H9 (cell line): ENCODE measurements at regions not wholly inside any gene's neighbourhood (a gene's known extent, or its start where the extent isn't known, plus 50 kb on each side); places are given as distances from the start of the nearest gene placed in this dataset.

Experiments
- DNase-seq: peaks from one replicate; pipeline ENCODE4 v3.0.0-alpha.2; 2017
- H2AFZ ChIP-seq: one replicate; pipeline ENCODE4 v1.6.1; 2013; ENCODE audit warnings: mild to moderate bottlenecking, low read length, control low read depth, moderate library complexity
- H2AK5ac ChIP-seq: 2 replicates; pipeline ENCODE4 v1.6.1; 2013; ENCODE audit warnings: low read length, control low read depth, mixed read lengths; ENCODE audit not compliant: insufficient read length
- H2BK120ac ChIP-seq: one replicate; pipeline ENCODE4 v1.6.1; 2013; ENCODE audit warnings: low read depth, mild to moderate bottlenecking, low read length, control low read depth, inconsistent platforms; ENCODE audit not compliant: poor library complexity, severe bottlenecking
- H2BK12ac ChIP-seq: 2 replicates; pipeline ENCODE4 v1.6.1; 2013; ENCODE audit warnings: low read length, control low read depth, mixed read lengths, low read depth; ENCODE audit not compliant: insufficient read length
- H2BK15ac ChIP-seq: 2 replicates; pipeline ENCODE4 v1.6.1; 2013; ENCODE audit warnings: low read depth, low read length, control low read depth
- H2BK20ac ChIP-seq: one replicate; pipeline ENCODE4 v1.6.1; 2013; ENCODE audit warnings: low read depth, mild to moderate bottlenecking, low read length, control low read depth, inconsistent platforms; ENCODE audit not compliant: poor library complexity, severe bottlenecking
- H2BK5ac ChIP-seq: 2 replicates; pipeline ENCODE4 v1.6.1; 2013; ENCODE audit warnings: low read length, control low read depth, mixed read lengths; ENCODE audit not compliant: insufficient read length
- H3K14ac ChIP-seq: 2 replicates; pipeline ENCODE4 v1.6.1; 2013; ENCODE audit warnings: low read length, control low read depth; ENCODE audit not compliant: insufficient read depth
- H3K18ac ChIP-seq: 2 replicates; pipeline ENCODE4 v1.6.1; 2013; ENCODE audit warnings: low read depth, mild to moderate bottlenecking, mixed read lengths, low read length, control low read depth; ENCODE audit not compliant: insufficient read length
- H3K23ac ChIP-seq: 2 replicates; pipeline ENCODE4 v1.6.1; 2013; ENCODE audit warnings: low read length, control low read depth, mixed read lengths, low read depth; ENCODE audit not compliant: insufficient read length
- H3K23me2 ChIP-seq: 2 replicates; pipeline ENCODE4 v1.6.1; 2013; ENCODE audit warnings: low read depth, mild to moderate bottlenecking, mixed read lengths, low read length, control low read depth; ENCODE audit not compliant: insufficient read length, poor library complexity, severe bottlenecking
- H3K27ac ChIP-seq: 2 replicates; pipeline ENCODE4 v1.5.1; 2013; ENCODE audit warnings: low read length, control low read depth, mixed read lengths, low read depth; ENCODE audit not compliant: insufficient read length
- H3K27me3 ChIP-seq: 2 replicates; pipeline ENCODE4 v1.6.1; 2013; ENCODE audit warnings: low read length, control low read depth, inconsistent platforms; ENCODE audit not compliant: insufficient read depth
- H3K4ac ChIP-seq: 2 replicates; pipeline ENCODE4 v1.6.1; 2013; ENCODE audit warnings: low read depth, mild to moderate bottlenecking, control low read depth, inconsistent platforms, low read length, moderate library complexity
- H3K4me1 ChIP-seq: 2 replicates; pipeline ENCODE4 v1.6.1; 2013; ENCODE audit warnings: low read length, control low read depth, inconsistent platforms; ENCODE audit not compliant: insufficient read depth
- H3K4me2 ChIP-seq: 2 replicates; pipeline ENCODE4 v1.6.1; 2013; ENCODE audit warnings: low read length, control low read depth, mixed read lengths; ENCODE audit not compliant: insufficient read length, insufficient read depth
- H3K56ac ChIP-seq: 2 replicates; pipeline ENCODE4 v1.6.1; 2013; ENCODE audit warnings: low read depth, mild to moderate bottlenecking, mixed read lengths, low read length, control low read depth; ENCODE audit not compliant: insufficient read length
- H3K79me1 ChIP-seq: 2 replicates; pipeline ENCODE4 v1.6.1; 2013; ENCODE audit warnings: low read depth, mild to moderate bottlenecking, moderate library complexity, low read length, control low read depth, inconsistent platforms; ENCODE audit not compliant: insufficient read depth, poor library complexity, severe bottlenecking
- H3K79me2 ChIP-seq: 2 replicates; pipeline ENCODE4 v1.6.1; 2013; ENCODE audit warnings: low read length, control low read depth, inconsistent platforms; ENCODE audit not compliant: insufficient read depth
- H3K9ac ChIP-seq: 2 replicates; pipeline ENCODE4 v1.6.1; 2013; ENCODE audit warnings: low read length, control low read depth, mixed read lengths; ENCODE audit not compliant: insufficient read length; ENCODE audit errors: extremely low read depth
- H3K9me3 ChIP-seq: one replicate; pipeline ENCODE4 v1.6.1; 2013; ENCODE audit warnings: low read depth, low read length, inconsistent platforms; ENCODE audit not compliant: control insufficient read depth
- H3T11ph ChIP-seq: one replicate; pipeline ENCODE4 v1.6.1; 2013; ENCODE audit warnings: mild to moderate bottlenecking, low read length, control low read depth, inconsistent platforms
- H4K20me1 ChIP-seq: one replicate; pipeline ENCODE4 v1.6.1; 2013; ENCODE audit not compliant: control insufficient read depth, insufficient read length, insufficient read depth
- H4K5ac ChIP-seq: 2 replicates; pipeline ENCODE4 v1.6.1; 2013; ENCODE audit warnings: low read depth, mild to moderate bottlenecking, mixed read lengths, low read length, control low read depth; ENCODE audit not compliant: insufficient read length
- H4K8ac ChIP-seq: replicated peaks from 2 replicates; pipeline ENCODE4 v1.6.1; 2013; ENCODE audit warnings: low read length, control low read depth, mixed read lengths, low read depth; ENCODE audit not compliant: insufficient read length
- H4K91ac ChIP-seq: 2 replicates; pipeline ENCODE4 v1.6.1; 2013; ENCODE audit warnings: low read depth, mild to moderate bottlenecking, moderate library complexity, mixed read lengths, low read length, control low read depth; ENCODE audit not compliant: insufficient read length
- H3K27ac Mint-ChIP-seq, 3 experiments: 2 replicates in 2 of 3; 3 replicates in 1 of 3; pipeline ENCODE4 v1.8.0; 2020 to 2021; ENCODE audit warnings: mixed read lengths in 3 of 3, mild to moderate bottlenecking in 1 of 3, moderate library complexity in 1 of 3
- H3K27me3 Mint-ChIP-seq: 2 replicates; pipeline ENCODE4 v1.8.0; 2021; ENCODE audit warnings: low read depth, mild to moderate bottlenecking, moderate library complexity, mixed read lengths
- H3K36me3 Mint-ChIP-seq, 3 experiments: 2 replicates in 2 of 3; 3 replicates in 1 of 3; pipeline ENCODE4 v1.8.0; 2020 to 2021; ENCODE audit warnings: low read depth in 3 of 3, mixed read lengths in 3 of 3; ENCODE audit not compliant: insufficient read depth in 1 of 3
- H3K4me1 Mint-ChIP-seq, 2 experiments: 2 replicates each; pipeline ENCODE4 v1.8.0; 2020; ENCODE audit warnings: mixed read lengths in 2 of 2
- H3K4me3 Mint-ChIP-seq, 2 experiments: 2 replicates in 1 of 2; 3 replicates in 1 of 2; pipeline ENCODE4 v1.8.0; 2020 to 2021; ENCODE audit warnings: mild to moderate bottlenecking in 2 of 2, mixed read lengths in 2 of 2, moderate library complexity in 1 of 2
- H3K9me3 Mint-ChIP-seq, 2 experiments: 2 replicates in 1 of 2; 3 replicates in 1 of 2; pipeline ENCODE4 v1.8.0; 2020; ENCODE audit warnings: mild to moderate bottlenecking in 2 of 2, mixed read lengths in 2 of 2, moderate library complexity in 1 of 2
- CTCF ChIP-seq: fragments of 200-600 bp; sonication (generic); conservative IDR thresholded peaks from 3 replicates; pipeline ENCODE4 v1.8.0; 2021; ENCODE audit warnings: antibody characterized with exemption, mild to moderate bottlenecking
- WGBS: extraction: QIAGEN DNeasy Blood & Tissue Kit; methylation state at CpG from one replicate; pipeline ENCODE4 v1.1.7; 2013; ENCODE audit warnings: missing lambda C conversion rate, low lambda C conversion rate, mixed read lengths; ENCODE audit not compliant: insufficient read length; ENCODE audit errors: extremely low coverage; 5-methylcytosine and 5-hydroxymethylcytosine counted together

- Histone ChIP-seq H3K79me1 (no peaks in the 10 kb centered on the region), H3K79me2 (no peaks in the 10 kb centered on the region), H3K18ac (no peak overlapping the region), H3T11ph (no peak overlapping the region), H2BK12ac (no peak overlapping the region), H3K27ac (peak overlapping the region; percentile 92), H4K5ac (no peak overlapping the region), H3K9ac (no peak overlapping the region), H3K4me2 (no peak overlapping the region), H3K27me3 (no peaks in the 10 kb centered on the region), H3K23ac (no peak overlapping the region), H2AFZ (no peak overlapping the region), H2AK5ac (no peak overlapping the region), H3K9me3 (peaks cover 6% of the 10 kb centered on the region), H2BK20ac (no peak overlapping the region), H4K8ac (no peak overlapping the region), H3K4ac (no peak overlapping the region), H2BK5ac (no peak overlapping the region), H3K4me1 (peaks cover 2% of the 10 kb centered on the region), H4K91ac (no peak overlapping the region), H3K23me2 (no peaks in the 10 kb centered on the region), H3K14ac (no peak overlapping the region), H2BK15ac (no peak overlapping the region), H3K56ac (no peak overlapping the region), H4K20me1 (no peaks in the 10 kb centered on the region), H2BK120ac (no peak overlapping the region)
- TF ChIP-seq CTCF, result no peak
- no CpG with 5 or more reads among the region's 1 CpG for WGBS
- peaks cover 33 to 40% of the 10 kb centered on the region in 2 experiments for H3K4me1 Mint-ChIP-seq
- H3K9me3 Mint-ChIP-seq, result peaks cover 12 to 21% of the 10 kb centered on the region in 2 experiments
- DNase-seq, result no peak
- peak overlapping the region in 2 of 3 experiments; percentile 17 to 64; a peak in 3 of 7 replicates for H3K27ac Mint-ChIP-seq
- H3K36me3 Mint-ChIP-seq, result peaks cover 13 to 15% (median 15%) of the 10 kb centered on the region in 3 experiments
- H3K27me3 Mint-ChIP-seq, result no peaks in the 10 kb centered on the region
- no peak overlapping the region for H3K4me3 Mint-ChIP-seq
Measured at GRCh38 chr6:142568857-142569597, 267.2 kb downstream of the ADGRG6 start.
